A673 (cell line): ENCODE measurements at regions not wholly inside any gene's neighbourhood (a gene's known extent, or its start where the extent isn't known, plus 50 kb on each side); places are given as distances from the start of the nearest gene placed in this dataset.

Experiments used
- EZH2 ChIP-seq: fragments of 200-600 bp; sonication (generic); IDR thresholded peaks from 2 replicates; pipeline ENCODE4 v1.6.1; 2017; ENCODE audit warnings: borderline replicate concordance, low read depth, mild to moderate bottlenecking, mixed read lengths, antibody characterized with exemption, low read length; ENCODE audit not compliant: poor library complexity, severe bottlenecking
- TF ChIP-seq, protein P1 (sequence below): fragments of 300-800, 200-600 bp; sonication (generic); conservative IDR thresholded peaks from 2 replicates; pipeline ENCODE4 v1.5.1; 2017; ENCODE audit warnings: low read depth, mild to moderate bottlenecking, antibody characterized with exemption, low read length, moderate library complexity, mixed read lengths

- TF ChIP-seq EZH2, result no peak
- TF ChIP-seq, protein P1, sequence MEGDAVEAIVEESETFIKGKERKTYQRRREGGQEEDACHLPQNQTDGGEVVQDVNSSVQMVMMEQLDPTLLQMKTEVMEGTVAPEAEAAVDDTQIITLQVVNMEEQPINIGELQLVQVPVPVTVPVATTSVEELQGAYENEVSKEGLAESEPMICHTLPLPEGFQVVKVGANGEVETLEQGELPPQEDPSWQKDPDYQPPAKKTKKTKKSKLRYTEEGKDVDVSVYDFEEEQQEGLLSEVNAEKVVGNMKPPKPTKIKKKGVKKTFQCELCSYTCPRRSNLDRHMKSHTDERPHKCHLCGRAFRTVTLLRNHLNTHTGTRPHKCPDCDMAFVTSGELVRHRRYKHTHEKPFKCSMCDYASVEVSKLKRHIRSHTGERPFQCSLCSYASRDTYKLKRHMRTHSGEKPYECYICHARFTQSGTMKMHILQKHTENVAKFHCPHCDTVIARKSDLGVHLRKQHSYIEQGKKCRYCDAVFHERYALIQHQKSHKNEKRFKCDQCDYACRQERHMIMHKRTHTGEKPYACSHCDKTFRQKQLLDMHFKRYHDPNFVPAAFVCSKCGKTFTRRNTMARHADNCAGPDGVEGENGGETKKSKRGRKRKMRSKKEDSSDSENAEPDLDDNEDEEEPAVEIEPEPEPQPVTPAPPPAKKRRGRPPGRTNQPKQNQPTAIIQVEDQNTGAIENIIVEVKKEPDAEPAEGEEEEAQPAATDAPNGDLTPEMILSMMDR, result no peak
Measured at GRCh38 chrX:44433556-44433955, 90.1 kb upstream of the EFHC2 start.
